ENCODE measurements at regions not wholly inside any gene's neighbourhood (a gene's known extent, or its start where the extent isn't known, plus 50 kb on each side); places are given as distances from the start of the nearest gene placed in this dataset.
A peak's percentile ranks its signal among the peaks of the same experiment; 100 is the strongest.

- no peak for DNase-seq (ENCODE audit: low read depth)
Measured at GRCh38 chr5:135089912-135090311, 55.9 kb upstream of the PITX1 start.

GRCh38 chr5:135088911-135089310 lies 54.9 kb upstream of the PITX1 start:
- DNase-seq (ENCODE audit: low read depth): no peak

GRCh38 chr5:135087950-135088349 lies 53.9 kb upstream of the PITX1 start:
- no peak for DNase-seq (ENCODE audit: low read depth)

- no peak for DNase-seq (ENCODE audit: low read depth)
Measured at GRCh38 chr5:135085936-135086725, 52.1 kb upstream of the PITX1 start.

GRCh38 chr5:135085133-135085935 lies 51.3 kb upstream of the PITX1 start:
- DNase-seq (ENCODE audit: low read depth): peak; percentile 32

Measured in EH (cell line).